Suppressor macrophage treated with lipopolysaccharide for 4 hours (primary cell): ENCODE measurements at regions not wholly inside any gene's neighbourhood (a gene's known extent, or its start where the extent isn't known, plus 50 kb on each side); places are given as distances from the start of the nearest gene placed in this dataset.
A peak's percentile ranks its signal among the peaks of the same experiment; 100 is the strongest.

Experiments used
- DNase-seq: peaks from one replicate; pipeline ENCODE4 v3.0.0-alpha.2; 2020

GRCh38 chr12:127688906-127689428 is 578.0 kb upstream of the TMEM132C start:
- DNase-seq, result no peak

- no peak for DNase-seq
Measured at GRCh38 chr12:127690161-127690560, 576.8 kb upstream of the TMEM132C start.

DNA sequence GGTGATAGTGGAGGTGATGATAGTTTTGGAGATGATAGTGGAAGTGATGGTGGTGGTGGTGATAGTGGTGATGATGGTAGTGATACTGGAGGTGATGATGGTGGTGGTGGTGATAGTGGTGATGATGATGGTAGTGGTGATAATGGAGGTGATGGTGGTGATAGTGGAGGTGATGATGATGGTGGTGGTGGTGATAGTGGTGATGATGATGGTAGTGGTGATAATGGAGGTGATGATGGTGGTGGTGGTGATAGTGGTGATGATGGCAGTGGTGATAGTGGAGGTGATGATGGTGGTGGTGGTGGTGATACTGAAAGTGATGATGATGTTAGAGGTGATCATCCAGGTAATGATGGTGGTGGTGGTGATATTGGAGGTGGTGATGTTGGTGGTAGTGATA is 570.0 kb upstream of the TMEM132C start:
- no peak for DNase-seq

DNA sequence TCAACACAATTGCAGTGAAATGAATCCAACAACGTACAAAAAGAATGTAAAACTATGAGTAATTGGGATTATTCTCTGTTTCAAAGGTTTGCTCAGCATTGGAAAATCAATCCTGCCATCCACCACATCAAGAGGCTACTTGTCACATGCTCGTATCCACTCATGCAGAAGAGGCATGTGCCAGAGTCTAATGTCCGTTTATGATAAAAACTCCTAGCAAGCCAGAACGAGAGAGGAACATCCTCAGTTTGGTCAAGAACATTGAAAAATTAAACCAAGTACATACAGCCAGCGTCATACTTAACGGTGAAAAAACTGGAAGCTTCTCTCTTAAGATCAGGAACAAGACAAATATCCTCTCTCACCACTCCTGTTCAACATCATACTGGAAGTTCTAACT is 563.9 kb upstream of the TMEM132C start:
- DNase-seq, result no peak

GRCh38 chr12:127711108-127711507 is 555.9 kb upstream of the TMEM132C start:
- peak; percentile 3 for DNase-seq

- no peak for DNase-seq
Measured at GRCh38 chr12:127712561-127712960, 554.4 kb upstream of the TMEM132C start.

- no peak for DNase-seq
Measured at GRCh38 chr12:127716166-127716565, 550.8 kb upstream of the TMEM132C start.

- no peak for DNase-seq
Measured at GRCh38 chr12:127717278-127717677, 549.7 kb upstream of the TMEM132C start.

DNA sequence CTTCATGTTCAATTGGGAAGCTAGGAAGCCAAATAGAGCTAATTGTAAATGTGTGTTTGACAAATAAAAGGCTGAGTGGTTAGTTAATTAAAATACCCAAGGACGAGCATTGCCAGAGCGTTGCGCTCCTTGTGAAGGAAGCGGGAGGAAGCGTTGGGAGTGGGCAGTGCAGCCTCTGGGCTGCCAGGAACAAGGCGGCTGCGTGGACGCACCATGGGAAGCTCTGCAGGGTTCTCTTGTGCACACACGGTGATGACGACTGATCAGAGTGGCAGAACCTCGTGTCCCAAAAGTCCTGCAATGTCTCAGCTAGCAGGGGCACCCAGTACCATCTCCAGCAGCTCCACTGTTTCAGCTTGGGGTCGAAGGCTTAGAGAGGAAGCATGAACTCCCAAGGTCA is 546.6 kb upstream of the TMEM132C start:
- DNase-seq, result no peak

DNA sequence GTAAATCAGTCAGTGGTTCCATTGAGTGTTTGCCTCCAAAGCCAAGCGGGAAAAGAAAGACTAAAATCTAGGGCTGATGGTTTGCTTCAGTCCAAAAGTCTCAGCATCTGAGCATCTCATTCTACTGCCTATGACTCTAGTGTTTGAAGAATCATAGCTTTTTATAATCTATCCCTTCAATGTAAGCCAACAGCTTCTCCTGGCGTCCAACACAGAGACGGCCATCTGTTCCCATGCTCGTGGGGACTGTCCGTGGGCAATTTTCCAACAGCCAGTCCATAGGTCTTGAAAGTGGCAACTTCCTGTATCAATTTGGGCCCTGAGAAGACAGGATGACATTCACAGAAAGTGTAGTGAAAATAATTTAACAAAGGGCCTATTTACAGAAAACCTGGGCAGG is 544.4 kb upstream of the TMEM132C start:
- DNase-seq, result no peak

- no peak for DNase-seq
Measured at GRCh38 chr12:127723251-127723650, 543.7 kb upstream of the TMEM132C start.

GRCh38 chr12:127726671-127727315 is 540.2 kb upstream of the TMEM132C start:
- DNase-seq, result no peak

GRCh38 chr12:127728285-127728684 is 538.7 kb upstream of the TMEM132C start:
- no peak for DNase-seq

- DNase-seq, result no peak
Measured at GRCh38 chr12:127728729-127729128, 538.2 kb upstream of the TMEM132C start.

DNA sequence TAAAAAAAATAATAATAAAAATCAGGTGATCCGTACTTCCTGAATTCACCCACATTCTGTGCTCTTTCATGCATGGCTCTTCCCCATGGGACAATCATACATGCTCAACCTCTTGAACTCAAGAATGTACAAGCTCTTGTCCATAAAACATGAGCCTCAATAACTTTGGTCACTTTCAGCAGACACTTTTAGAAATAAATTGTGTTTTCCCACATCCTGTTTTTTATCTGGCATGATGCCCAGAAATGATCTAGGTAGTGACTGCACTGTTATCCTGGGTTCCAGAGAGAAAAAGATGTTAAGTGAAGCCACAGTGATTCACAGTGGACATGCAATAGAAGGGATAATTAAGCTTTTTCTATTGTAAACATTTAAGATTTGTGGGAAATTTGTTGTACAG is 537.6 kb upstream of the TMEM132C start:
- no peak for DNase-seq

GRCh38 chr12:127731657-127732056 is 535.3 kb upstream of the TMEM132C start:
- DNase-seq, result no peak

GRCh38 chr12:127742231-127742630 is 524.7 kb upstream of the TMEM132C start:
- no peak for DNase-seq

DNA sequence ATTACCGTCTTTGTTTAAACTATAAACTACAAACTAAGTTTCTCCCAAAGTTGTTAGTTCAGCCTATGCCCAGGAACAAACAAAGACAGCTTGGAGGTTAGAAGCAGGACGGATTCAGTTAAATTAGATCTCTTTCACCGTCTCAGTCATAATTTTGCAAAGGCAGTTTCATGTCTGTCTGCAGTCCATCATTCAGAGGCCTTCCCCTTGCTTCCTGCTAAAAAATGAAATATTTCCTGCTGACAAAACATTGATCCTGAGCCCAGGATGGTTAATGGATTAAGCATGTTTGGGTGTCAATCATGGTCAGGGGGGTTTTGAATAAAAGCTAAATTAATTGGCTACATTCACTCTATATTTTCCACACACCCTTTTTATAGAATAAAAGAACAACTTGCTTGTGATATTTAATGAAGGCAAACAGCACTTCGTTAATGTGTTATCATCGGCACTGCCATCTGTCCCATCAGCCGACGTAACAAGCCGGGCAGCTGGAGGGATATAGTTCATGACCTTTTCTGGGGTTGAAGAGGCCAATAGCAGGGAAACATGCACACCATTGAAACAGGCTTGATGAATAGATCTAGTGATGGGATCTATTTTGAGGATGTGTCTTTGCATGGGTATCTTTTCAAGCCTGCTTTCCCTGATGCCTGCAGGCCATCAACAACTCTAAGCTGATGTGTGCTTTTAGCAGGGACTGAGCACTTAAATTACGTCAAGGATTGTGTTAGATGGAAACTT is 521.3 kb upstream of the TMEM132C start:
- no peak for DNase-seq

- DNase-seq, result no peak
Measured at GRCh38 chr12:127749416-127749815, 517.6 kb upstream of the TMEM132C start.

DNA sequence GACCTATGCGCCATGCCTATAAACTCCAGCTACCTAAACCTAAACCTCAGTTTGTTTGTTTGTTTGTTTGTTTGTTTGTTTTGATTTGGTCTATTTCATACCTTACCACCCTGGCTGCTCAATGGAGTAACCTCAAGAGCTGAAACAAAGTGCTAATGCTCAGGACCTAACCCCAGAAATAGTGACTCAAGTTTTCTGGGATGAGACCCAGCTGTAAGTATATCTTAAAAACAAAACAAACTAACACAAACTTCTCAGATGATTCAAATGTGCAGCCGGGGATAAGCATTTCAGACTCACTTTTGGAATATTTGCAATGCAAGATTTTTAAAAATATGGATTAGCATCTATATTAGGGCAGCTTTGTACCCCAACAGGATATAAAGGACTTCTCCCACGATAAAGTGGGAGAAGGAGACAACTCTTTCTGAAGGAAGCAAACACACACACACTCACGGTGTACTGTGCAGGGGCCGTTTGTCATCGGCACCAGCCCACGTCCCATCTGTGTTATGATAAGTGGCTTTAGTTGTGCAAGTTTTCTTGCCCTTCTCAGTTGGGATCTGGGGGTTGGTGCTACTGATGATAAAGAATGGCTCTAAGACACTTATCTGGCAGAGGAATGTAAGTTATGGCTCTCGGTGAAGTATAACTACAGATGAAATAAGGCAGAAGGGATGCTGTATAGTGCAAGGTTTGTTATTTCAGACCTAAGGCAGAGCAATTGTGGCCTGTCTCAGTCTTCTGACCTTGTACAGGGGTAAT is 516.7 kb upstream of the TMEM132C start:
- no peak for DNase-seq

DNA sequence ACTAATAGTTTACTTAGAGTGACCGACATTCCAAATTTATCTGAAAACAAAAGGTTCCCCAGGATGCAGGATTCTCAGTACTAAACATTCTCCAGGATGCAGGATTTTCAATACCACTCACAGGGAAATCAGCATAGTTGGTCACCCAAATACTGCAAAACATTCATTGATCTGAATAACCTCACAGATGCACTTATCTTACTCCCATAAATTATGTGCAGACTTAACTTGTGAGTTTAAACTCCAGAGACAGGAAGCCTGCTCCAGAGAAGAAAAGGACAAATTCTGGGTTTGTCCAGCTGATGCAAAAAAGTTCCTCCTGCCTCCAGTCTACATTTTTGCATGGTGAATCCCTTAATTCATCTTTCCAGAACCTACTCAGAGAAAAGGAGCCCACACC is 514.2 kb upstream of the TMEM132C start:
- DNase-seq, result no peak

DNA sequence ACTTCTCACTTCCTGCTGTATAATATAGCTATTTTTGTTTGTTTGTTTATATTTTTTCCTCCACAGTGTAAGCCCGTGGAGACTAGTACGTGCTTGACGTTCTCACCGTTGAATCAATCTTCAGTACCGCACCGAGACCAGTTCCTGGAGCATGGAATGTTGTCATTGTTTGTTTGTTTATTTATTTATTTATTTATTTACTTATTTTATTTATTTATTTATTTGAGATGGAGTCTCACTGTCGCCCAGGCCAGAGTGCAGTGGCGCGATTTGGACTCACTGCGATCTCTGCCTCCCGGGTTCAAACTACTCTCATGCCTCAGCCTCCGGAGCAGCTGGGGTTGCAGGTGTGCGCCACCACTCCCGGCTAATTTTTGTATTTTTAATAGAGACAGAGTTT is 506.6 kb upstream of the TMEM132C start:
- no peak for DNase-seq

DNA sequence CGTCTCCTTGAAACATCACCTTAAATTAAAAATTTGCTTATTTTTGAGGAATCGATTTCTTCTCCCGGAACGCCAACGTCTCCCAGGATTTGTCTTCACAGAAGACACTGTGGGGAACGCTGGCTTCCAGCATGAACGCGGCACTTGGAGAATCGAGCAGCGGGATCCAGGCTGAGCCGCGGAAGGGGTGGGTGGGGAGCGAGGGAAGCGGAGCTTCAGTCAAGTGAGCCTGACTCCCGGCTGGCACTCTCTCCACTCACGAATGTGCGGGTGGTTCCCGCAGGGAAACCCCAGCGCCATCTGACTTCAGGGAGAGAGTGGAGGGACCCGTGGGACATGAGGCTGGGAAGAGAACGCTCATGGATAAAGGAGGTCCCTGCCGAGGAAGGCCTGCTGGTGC is 506.0 kb upstream of the TMEM132C start:
- no peak for DNase-seq

GRCh38 chr12:127761880-127762279 is 505.1 kb upstream of the TMEM132C start:
- DNase-seq, result peak; percentile 61
